ENCODE measurements at regions not wholly inside any gene's neighbourhood (a gene's known extent, or its start where the extent isn't known, plus 50 kb on each side); places are given as distances from the start of the nearest gene placed in this dataset.

DNA sequence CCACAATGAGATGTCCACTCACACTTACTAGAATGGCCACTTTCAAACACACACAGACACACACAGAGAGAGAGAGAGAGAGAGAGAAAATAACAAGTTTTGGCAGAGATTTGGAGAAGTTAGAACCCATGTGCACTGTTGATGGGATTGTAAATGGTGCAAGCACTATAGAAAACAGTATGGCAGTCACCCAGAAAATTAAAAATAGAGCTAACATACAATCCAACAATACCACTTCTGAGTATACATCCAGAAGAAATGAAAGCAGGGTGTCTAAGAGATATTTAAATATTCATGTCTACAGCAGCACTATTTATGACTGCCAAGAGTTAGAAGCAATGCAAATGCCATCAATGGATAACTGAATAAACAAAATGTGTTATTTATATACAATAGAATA lies 359.9 kb upstream of the COX7C start:
- TF ChIP-seq ZNF138 (CRISPR knock-in tag; conservative IDR thresholded peaks at IDR 0.05), result no peak
- TF ChIP-seq, protein P1, sequence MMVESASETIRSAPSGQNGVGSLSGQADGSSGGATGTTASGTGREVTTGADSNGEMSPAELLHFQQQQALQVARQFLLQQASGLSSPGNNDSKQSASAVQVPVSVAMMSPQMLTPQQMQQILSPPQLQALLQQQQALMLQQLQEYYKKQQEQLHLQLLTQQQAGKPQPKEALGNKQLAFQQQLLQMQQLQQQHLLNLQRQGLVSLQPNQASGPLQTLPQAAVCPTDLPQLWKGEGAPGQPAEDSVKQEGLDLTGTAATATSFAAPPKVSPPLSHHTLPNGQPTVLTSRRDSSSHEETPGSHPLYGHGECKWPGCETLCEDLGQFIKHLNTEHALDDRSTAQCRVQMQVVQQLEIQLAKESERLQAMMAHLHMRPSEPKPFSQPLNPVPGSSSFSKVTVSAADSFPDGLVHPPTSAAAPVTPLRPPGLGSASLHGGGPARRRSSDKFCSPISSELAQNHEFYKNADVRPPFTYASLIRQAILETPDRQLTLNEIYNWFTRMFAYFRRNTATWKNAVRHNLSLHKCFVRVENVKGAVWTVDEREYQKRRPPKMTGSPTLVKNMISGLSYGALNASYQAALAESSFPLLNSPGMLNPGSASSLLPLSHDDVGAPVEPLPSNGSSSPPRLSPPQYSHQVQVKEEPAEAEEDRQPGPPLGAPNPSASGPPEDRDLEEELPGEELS (CRISPR knock-in tag; IDR thresholded peaks at IDR 0.05), result no peak
- TF ChIP-seq FOXJ3 (CRISPR knock-in tag; IDR thresholded peaks at IDR 0.05; ENCODE audit: borderline replicate concordance), result no peak
- TF ChIP-seq, protein P2, sequence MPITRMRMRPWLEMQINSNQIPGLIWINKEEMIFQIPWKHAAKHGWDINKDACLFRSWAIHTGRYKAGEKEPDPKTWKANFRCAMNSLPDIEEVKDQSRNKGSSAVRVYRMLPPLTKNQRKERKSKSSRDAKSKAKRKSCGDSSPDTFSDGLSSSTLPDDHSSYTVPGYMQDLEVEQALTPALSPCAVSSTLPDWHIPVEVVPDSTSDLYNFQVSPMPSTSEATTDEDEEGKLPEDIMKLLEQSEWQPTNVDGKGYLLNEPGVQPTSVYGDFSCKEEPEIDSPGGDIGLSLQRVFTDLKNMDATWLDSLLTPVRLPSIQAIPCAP (CRISPR knock-in tag; IDR thresholded peaks at IDR 0.05), result no peak
- TF ChIP-seq ZNF281 (CRISPR knock-in tag; IDR thresholded peaks at IDR 0.05), result no peak
- TF ChIP-seq, protein P3, sequence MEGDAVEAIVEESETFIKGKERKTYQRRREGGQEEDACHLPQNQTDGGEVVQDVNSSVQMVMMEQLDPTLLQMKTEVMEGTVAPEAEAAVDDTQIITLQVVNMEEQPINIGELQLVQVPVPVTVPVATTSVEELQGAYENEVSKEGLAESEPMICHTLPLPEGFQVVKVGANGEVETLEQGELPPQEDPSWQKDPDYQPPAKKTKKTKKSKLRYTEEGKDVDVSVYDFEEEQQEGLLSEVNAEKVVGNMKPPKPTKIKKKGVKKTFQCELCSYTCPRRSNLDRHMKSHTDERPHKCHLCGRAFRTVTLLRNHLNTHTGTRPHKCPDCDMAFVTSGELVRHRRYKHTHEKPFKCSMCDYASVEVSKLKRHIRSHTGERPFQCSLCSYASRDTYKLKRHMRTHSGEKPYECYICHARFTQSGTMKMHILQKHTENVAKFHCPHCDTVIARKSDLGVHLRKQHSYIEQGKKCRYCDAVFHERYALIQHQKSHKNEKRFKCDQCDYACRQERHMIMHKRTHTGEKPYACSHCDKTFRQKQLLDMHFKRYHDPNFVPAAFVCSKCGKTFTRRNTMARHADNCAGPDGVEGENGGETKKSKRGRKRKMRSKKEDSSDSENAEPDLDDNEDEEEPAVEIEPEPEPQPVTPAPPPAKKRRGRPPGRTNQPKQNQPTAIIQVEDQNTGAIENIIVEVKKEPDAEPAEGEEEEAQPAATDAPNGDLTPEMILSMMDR (IDR thresholded peaks at IDR 0.05), result no peak
- no peak for TF ChIP-seq ZNF121 (CRISPR knock-in tag; IDR thresholded peaks at IDR 0.05)
- no peak for TF ChIP-seq TEAD4 (CRISPR knock-in tag; IDR thresholded peaks at IDR 0.05)
- no peak for TF ChIP-seq GTF2I (CRISPR knock-in tag; conservative IDR thresholded peaks at IDR 0.05)
- no peak for TF ChIP-seq TCF7 (CRISPR knock-in tag; IDR thresholded peaks at IDR 0.05; ENCODE audit: low read depth)
